Keratinocyte (primary cell): ENCODE measurements at regions not wholly inside any gene's neighbourhood (a gene's known extent, or its start where the extent isn't known, plus 50 kb on each side); places are given as distances from the start of the nearest gene placed in this dataset.

Experiments used
- CTCF ChIP-seq, 3 experiments: IDR thresholded peaks in 1 of 3; conservative IDR thresholded peaks in 1 of 3; optimal IDR thresholded peaks in 1 of 3; 2 replicates in 2 of 3; 3 replicates in 1 of 3; pipeline versions ENCODE3 to v1.5.1; 2011; ENCODE audit warnings: low read length in 3 of 3, mild to moderate bottlenecking in 3 of 3, moderate library complexity in 2 of 3, control low read depth in 1 of 3, inconsistent platforms in 1 of 3; ENCODE audit not compliant: insufficient read depth in 2 of 3; ENCODE audit errors: extremely low read depth in 1 of 3
- EZH2 ChIP-seq: IDR thresholded peaks from one replicate; pipeline ENCODE4 v1.6.1; 2012; ENCODE audit warnings: inconsistent platforms, mild to moderate bottlenecking, low read length, moderate library complexity

GRCh38 chr1:217188280-217189237 is 442.3 kb downstream of the GPATCH2 start:
- TF ChIP-seq CTCF (optimal IDR thresholded peaks at IDR 0.05 in 1 of 3, IDR thresholded peaks at IDR 0.05 in 1 of 3, conservative IDR thresholded peaks at IDR 0.05 in 1 of 3; ENCODE audit: extremely low read depth in 1 of 3, insufficient read depth in 2 of 3, low read length in 3 of 3) (no peak), EZH2 (no peak)
